ENCODE measurements at regions not wholly inside any gene's neighbourhood (a gene's known extent, or its start where the extent isn't known, plus 50 kb on each side); places are given as distances from the start of the nearest gene placed in this dataset.
A peak's percentile ranks its signal among the peaks of the same experiment; 100 is the strongest.
"Not testable (repeated sequence)": the region's sequence is repeated elsewhere in the genome, so short reads cannot be mapped to it uniquely, and the experiment has no call there.

- not testable (repeated sequence) for H3K4me3 Mint-ChIP-seq
These were observed 755.8 kb upstream of the TPTE start for GRCh38 chr21:9765538-9765937.

GRCh38 chr21:9766890-9767591 is 754.3 kb upstream of the TPTE start:
- H3K27ac ChIP-seq (ENCODE audit: low read depth in 1 of 2, low read length in 2 of 2); H3K79me2 ChIP-seq (ENCODE audit: insufficient read depth, low read length); H3K9ac ChIP-seq (ENCODE audit: insufficient read depth, low read length, poor library complexity, severe bottlenecking); H4K20me1 ChIP-seq (ENCODE audit: insufficient read depth, low read length); H3K4me3 Mint-ChIP-seq; H3K4me2 ChIP-seq (replicated peaks; ENCODE audit: extremely low read depth, low read length, poor library complexity, severe bottlenecking); H3K27ac Mint-ChIP-seq; H3K27me3 ChIP-seq (ENCODE audit: control insufficient read depth in 2 of 2, insufficient read depth in 2 of 2, low read length in 2 of 2); H3K4me1 ChIP-seq (ENCODE audit: control insufficient read depth in 1 of 2, insufficient read depth in 2 of 2, low read length in 2 of 2); H2AFZ ChIP-seq (ENCODE audit: insufficient read depth, low read depth, low read length, poor library complexity, severe bottlenecking); H3K27me3 Mint-ChIP-seq (ENCODE audit: low read depth in 3 of 3); H3K36me3 Mint-ChIP-seq; H3K4me1 Mint-ChIP-seq; H3K36me3 ChIP-seq (replicated peaks in 1 of 2; ENCODE audit: control insufficient read depth in 1 of 2, insufficient read depth in 2 of 2, low read length in 2 of 2); intact Hi-C loops (cut with micrococcal nuclease); DNase-seq: not testable (repeated sequence)
- 73% methylated on average over 18 of the region's 19 CpGs for WGBS (ENCODE audit: insufficient coverage)
- peaks cover 59 to 71% of the 10 kb centered on the region in 2 donors for H3K9me3 ChIP-seq (replicated peaks in 1 of 2; ENCODE audit: control insufficient read depth in 1 of 2, insufficient read depth in 1 of 2, low read length in 2 of 2)
- peaks cover 0 to 11% (median 4%) of the 10 kb centered on the region in 7 donors for H3K9me3 Mint-ChIP-seq
- H3K4me3 ChIP-seq (replicated peaks in 1 of 3; ENCODE audit: low read depth in 2 of 3, low read length in 3 of 3), result peak overlapping the region in 1 of 3 experiments; percentile 15

More at GRCh38 chr21:9765538-9765937, 755.8 kb upstream of the TPTE start:
- H3K4me2 ChIP-seq (replicated peaks; ENCODE audit: extremely low read depth, low read length, poor library complexity, severe bottlenecking); H3K27me3 ChIP-seq (ENCODE audit: control insufficient read depth in 2 of 2, insufficient read depth in 2 of 2, low read length in 2 of 2); H3K36me3 ChIP-seq (replicated peaks in 1 of 2; ENCODE audit: control insufficient read depth in 1 of 2, insufficient read depth in 2 of 2, low read length in 2 of 2); H3K9ac ChIP-seq (ENCODE audit: insufficient read depth, low read length, poor library complexity, severe bottlenecking); H3K27me3 Mint-ChIP-seq (ENCODE audit: low read depth in 3 of 3); H2AFZ ChIP-seq (ENCODE audit: insufficient read depth, low read depth, low read length, poor library complexity, severe bottlenecking); DNase-seq; intact Hi-C loops (cut with micrococcal nuclease); H4K20me1 ChIP-seq (ENCODE audit: insufficient read depth, low read length); H3K4me3 ChIP-seq (replicated peaks in 1 of 3; ENCODE audit: low read depth in 2 of 3, low read length in 3 of 3); H3K79me2 ChIP-seq (ENCODE audit: insufficient read depth, low read length); H3K36me3 Mint-ChIP-seq; H3K4me1 ChIP-seq (ENCODE audit: control insufficient read depth in 1 of 2, insufficient read depth in 2 of 2, low read length in 2 of 2); H3K27ac ChIP-seq (ENCODE audit: low read depth in 1 of 2, low read length in 2 of 2); H3K4me1 Mint-ChIP-seq; H3K27ac Mint-ChIP-seq: not testable (repeated sequence)
- peak; percentile 8 for TF ChIP-seq CTCF (IDR thresholded peaks at IDR 0.05)
- peaks cover 0 to 11% (median 4%) of the 10 kb centered on the region in 7 donors for H3K9me3 Mint-ChIP-seq
- WGBS (ENCODE audit: insufficient coverage), result 63% methylated on average over 1 of the region's 1 CpG
- peaks cover 52 to 64% of the 10 kb centered on the region in 2 donors for H3K9me3 ChIP-seq (replicated peaks in 1 of 2; ENCODE audit: control insufficient read depth in 1 of 2, insufficient read depth in 1 of 2, low read length in 2 of 2)

Data from CD14-positive monocyte (primary cell).